ENCODE measurements at regions not wholly inside any gene's neighbourhood (a gene's known extent, or its start where the extent isn't known, plus 50 kb on each side); places are given as distances from the start of the nearest gene placed in this dataset.

DNA sequence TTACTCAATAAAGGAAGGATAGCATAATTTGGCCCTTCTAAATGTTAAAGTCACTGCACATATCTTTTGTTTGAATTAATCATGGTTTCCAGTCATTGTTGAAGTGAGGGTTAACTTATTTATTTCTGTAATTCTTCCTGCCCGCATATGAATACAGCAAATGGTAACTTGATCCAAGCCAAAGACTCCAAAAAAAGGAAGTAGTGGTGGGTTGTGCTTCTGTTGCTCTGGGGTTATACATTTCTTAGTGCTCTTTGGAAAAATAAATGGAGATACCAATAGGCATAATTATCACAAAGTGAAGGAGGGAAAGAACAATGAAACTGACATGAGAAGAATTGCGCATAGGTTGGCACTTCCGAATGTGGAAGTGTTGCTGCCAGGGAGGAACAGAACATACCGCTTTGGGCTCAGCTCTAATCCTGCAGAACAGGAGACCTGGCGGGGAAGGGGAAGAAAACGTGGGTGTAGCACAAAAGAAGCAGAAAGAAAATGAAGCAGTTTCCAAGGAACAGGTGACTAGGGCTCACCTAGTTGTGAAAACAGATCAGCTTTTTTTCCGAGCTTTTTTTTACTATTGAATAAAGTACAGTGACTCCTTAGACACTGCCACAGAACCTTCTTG, 69.7 kb upstream of the TAF11L2 start:
- no peak for DNase-seq

DNA sequence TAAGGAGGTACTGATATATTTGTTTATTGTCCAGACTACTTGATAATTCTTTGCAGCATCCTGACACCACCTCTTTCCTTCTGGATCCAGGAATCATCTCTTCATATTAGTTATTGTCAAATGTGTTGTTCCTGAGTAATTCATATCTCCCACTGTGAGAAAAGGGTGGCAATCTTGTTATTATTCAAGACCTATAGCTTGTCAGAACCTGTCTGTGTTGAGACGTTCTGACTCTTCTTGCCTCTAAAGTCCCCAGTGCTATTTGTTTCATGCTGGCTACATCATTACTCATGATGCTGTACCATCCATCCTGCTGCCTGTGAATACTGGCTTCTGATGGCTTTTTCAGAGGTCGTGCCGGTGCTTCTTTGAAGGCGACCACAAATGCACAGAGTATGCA, 68.7 kb upstream of the TAF11L2 start:
- DNase-seq: no peak

DNA sequence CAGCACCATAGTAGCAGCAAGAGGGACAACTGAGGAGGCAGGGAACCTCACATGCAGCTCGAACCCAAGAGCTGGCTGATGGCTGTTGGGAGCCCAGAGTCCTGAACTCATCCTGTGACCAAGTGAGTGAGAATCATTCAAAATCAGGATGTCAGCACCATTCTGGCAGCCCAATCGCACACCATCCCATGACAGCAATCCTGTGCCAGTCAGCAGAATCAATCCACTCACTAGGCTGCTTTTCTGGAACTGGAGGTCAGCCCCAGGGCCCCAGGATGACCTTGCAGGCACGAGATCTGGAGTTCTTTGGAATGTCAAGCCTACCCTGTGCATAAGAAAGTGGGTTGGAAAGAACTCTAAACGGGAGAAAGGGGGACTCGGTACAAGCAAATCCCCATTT, 67.8 kb upstream of the TAF11L2 start:
- DNase-seq: no peak

DNA sequence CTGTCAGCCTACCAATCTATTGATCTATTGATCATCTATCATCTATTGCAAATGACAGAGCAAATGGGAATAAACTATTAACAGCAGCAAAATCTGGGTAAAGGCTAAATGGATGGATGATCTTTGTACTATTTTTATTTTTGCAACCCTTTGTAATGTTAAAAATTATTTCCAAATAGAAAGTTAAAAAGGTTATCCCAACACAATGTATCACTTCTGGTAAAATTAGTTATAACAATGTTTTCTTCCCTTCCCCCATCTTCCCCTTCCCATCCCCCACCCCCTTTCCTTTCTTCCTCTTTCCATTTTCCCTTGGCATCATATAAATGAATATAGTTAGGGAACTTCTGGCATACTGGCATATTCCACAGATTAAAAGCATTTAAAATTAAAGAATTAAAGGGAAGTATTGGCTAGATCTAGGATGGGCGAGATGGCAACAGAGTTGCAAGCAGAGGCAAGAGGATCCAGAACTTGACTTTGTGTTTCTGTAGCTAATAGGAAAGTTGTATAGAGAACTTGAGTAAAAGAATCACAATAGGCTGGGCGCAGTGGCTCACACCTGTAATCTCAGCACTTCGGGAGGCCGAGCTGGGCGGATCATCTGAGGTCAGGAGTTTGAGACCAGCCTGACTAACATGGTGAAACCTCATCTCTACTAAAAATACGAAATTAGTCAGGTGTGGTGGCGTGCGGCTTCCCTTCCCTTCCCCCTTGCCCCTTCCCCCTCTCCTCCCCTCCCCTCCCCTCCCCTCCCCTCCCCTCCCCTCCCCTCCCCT, 66.6 kb upstream of the TAF11L2 start:
- DNase-seq: no peak

DNA sequence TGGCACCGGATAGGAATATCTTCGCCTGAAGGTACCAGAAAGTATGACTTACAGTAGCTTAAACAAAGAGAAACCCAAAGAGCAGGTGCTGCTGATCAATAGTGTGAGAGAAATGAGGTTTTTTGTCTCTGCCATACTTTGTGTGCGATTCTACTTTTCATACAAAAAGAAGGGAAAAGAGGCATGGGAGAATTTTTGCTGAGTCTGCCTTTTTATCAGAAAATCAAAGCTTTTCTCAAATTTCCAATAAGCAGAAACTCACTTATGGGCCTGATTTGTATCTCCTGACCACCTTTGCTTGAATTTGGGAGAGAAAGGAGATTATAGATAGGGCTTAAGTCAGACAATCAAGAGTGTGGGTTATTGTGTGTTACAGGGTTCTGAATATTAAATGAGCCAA, 65.5 kb upstream of the TAF11L2 start:
- DNase-seq: no peak

DNA sequence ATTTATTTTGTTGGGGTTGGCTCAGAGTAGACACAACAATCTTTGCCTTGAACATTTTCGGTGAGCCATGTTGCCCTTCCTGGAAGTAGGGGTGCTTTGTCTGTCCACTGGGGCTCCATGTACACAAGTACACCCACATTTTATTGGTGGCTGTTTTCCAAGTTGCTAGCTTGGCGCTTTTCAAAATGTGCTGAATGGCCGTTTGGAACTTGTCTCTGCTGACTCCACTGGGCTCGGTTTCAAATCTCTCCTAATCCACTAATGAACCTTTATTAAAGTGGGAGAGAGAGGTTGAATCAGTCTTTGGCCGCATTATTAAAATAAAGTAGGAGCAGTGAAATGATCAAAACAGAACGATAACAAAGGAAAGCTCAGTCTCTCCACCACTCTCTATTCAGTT, 64.6 kb upstream of the TAF11L2 start:
- peak in 6 of 56 donors; percentile 4 to 27 (median 15) for DNase-seq

DNA sequence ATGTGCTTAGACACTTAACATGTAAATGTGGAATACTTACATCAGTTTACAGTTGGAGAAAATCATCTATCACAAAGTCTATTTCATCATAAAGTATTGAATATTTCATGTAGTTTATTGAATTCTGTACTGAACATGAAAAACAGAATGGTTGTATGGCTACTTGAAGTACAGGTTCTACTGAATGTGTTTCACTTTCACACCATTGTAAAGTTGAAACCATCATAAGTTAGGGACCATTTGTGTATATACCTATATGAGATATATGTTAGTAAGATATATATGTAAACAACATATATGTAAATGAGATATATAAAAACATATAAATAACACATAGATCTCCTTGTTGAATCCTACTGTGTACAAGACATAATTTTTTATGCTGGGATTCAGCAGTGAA, 63.0 kb upstream of the TAF11L2 start:
- no peak for DNase-seq

DNA sequence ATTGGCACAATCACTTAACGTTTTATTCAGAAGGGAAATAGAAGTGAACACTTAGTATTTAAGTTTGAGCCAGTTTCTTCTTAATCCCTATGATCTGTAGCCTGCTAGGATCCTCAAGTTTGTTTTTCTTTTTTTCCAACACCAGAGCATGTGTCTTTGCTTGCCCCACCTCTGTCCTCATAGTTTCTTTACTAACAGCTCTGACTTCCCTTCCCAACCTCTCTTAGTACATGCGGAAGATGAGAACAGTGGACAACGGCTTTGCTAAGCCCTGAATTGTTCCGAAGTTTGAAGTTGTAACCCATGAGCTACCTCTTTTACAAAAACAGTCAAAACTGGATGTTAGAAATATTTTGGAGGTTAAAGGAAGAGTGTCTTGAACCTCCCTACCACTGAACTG, 61.7 kb upstream of the TAF11L2 start:
- DNase-seq: no peak

DNA sequence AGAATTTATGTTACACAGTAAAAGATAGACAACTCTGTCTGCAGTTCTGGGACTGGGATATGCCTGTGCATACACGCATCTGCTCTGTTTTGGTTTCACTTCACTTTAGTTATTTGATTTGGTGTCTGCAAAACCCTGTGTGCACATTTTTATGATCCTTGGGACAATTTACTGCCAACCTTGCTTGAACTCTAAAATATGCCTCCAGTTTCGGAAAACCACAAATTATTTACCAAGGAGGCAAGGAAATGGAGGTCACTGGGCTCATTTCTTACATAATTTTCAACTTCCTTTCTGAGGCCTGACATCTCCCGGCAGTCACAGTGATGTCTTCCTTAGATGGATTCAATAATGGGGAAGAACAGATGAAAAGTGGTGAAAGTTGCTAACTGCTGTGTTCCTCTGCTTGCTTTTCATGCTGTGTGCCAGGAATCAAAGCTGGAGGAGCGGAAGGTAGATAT, 61.2 kb upstream of the TAF11L2 start:
- DNase-seq: no peak

DNA sequence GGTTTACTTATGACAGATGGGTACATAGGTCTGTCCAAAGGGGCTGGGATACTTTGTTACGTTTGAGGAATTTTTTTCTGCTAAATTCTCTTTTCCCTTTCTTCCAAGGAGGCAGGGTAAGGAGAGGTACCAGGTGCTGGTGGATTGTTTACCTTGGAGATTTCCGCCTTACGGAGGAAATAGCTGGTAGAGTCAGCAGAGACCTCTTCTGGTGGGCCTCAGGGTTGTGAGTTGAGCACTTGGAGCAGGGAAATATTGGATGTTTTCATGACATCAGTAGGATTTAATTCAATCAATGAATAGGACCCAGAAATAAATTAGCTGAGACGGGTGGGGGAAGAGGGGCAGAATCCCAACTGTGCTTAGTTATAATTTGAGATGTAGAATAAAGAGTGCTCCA, 60.0 kb upstream of the TAF11L2 start:
- DNase-seq: no peak

DNA sequence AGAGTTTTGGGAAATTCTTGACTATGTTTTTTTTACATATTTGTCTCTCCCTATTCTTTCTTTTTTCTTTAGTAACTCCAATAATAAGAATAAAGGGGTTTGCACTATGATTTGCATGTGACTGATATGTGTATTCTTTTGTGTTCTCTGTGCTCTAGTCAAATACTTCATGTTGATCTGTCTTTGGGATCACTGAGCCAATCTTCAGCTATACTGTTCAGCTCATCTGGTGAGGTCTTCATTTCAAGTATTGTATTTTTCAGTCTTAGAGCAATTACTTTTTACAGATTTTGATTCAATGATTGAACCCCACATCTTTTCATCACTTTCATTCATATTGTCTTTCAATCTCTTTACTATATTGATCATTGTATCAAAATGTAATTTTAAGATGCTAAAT, 58.1 kb upstream of the TAF11L2 start:
- no peak for DNase-seq

DNA sequence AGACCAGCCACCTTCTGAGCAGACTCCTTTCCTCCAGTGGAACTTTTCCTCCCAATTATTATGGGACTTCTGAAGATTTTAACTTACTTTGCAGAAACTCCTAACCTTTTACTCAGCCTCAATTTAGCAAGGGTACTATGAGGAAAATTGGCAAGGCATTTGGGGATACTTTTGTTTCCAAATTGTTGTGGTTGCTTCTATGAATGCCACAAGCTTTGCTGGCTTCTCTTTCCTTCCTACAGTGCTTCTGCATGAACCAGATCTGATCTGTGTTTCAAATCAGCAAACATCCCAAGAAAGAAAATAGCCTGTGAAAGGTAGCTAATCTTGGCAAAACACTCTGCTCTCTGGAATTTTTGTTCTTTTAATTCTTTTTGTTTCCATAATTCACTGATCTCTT, 57.3 kb upstream of the TAF11L2 start:
- DNase-seq: no peak

DNA sequence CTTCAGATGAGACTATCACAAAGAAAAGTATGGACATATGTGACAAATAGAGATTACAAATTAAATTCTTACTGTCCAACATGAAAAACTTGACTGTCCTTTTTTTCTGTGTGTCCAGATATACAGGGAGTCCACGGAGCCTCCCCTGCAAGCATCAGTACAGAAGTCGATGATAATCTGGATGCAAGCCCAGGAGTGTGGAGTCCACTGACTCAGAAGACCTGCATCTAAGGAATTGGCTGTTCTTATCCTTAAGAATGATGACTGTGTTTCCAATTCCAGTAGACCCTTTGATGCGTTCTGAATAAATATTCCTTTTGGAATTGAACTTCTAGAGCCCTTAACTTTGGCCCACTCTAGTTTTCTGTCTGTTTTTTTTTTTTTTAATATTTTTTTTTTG, 56.7 kb upstream of the TAF11L2 start:
- no peak for DNase-seq

DNA sequence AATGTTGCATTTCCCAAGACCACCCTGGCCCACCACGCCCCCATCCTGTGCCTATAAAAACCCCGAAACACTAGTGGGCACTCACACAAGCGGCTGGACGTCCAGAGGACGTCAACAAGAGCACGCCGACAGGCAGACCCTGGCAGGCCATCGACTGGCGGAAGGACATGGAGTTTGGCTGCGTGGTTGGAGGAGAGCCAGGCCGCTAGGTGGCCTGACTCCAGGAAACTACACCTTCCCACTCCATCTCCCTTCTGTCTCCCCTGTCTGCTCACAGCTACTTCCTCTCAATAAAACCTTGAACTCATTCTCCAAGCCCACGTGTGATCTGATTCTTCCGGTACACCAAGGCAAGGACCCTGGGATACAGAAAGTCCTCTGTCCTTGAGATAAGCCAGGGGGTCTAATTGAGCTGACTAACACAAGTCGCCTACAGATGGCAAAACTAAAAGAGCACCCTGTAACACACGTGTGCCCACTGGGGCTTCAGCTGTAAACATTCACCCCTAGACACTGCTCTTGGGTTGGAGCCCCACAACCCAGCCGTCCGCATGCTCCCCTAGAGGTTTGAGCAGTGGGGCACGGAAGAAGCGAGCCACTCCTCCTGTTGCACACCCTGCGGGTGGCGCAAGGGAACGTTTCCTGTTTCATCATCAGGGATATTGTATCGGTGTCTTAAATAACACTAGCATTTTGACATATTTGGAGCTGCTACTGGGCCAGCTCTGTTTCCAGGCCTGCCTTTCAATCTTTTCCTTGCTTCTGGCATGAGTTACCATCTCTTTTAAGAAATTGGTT, 54.5 kb upstream of the TAF11L2 start:
- DNase-seq: no peak

DNA sequence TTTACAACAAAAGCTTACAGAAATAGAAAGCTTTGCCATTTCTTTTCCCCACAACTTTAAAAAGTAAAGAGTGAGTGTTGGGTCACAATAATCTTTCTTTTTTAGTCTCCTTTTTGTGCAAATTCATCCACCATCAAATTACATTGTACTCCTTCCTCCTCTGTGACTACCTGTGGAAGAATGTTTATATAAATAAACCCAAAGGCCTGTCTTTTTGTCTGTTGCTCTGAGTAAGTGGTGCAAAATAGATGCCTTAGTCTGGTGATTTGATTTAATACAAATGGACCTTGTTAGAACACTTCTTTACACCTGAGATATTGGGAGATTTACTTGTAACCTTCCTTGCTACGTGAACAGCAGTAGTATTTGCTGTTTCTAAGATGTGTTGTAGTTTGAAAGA, 53.5 kb upstream of the TAF11L2 start:
- DNase-seq: no peak

DNA sequence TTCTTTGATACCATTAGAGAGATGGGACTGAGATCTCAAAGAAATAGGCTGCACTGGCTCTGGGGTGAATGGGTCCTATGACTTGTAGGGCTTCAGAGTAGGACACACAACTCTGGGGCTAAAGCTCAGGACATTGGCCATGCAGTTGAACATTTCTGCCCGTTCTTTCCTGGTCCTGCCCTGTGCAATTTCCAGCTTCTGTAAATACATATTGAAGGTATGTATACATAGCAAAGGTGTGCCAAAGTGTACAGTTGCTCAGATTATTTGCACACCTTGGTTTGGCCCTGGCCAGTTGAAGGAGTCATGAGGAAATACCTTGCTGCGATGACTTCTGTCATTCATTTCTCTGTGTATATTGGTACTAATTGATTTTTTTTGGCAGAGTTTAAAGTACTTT, 52.8 kb upstream of the TAF11L2 start:
- no peak for DNase-seq
